Lung microvascular endothelial cell (primary cell): ENCODE measurements at regions not wholly inside any gene's neighbourhood (a gene's known extent, or its start where the extent isn't known, plus 50 kb on each side); places are given as distances from the start of the nearest gene placed in this dataset.
A peak's percentile ranks its signal among the peaks of the same experiment; 100 is the strongest.
"Not testable (repeated sequence)": the region's sequence is repeated elsewhere in the genome, so short reads cannot be mapped to it uniquely, and the experiment has no call there.

Experiments
- DNase-seq, 2 donors: peaks; one replicate each; pipeline versions ENCODE4 v3.0.0 to v3.0.0-alpha.2; 2010; ENCODE audit warnings: low read depth in 2 of 2

- no peak for DNase-seq
Measured at GRCh38 chr10:33070101-33070500, 112.1 kb upstream of the ITGB1 start.

- no peak for DNase-seq
Measured at GRCh38 chr10:33067917-33068316, 109.9 kb upstream of the ITGB1 start.

DNA sequence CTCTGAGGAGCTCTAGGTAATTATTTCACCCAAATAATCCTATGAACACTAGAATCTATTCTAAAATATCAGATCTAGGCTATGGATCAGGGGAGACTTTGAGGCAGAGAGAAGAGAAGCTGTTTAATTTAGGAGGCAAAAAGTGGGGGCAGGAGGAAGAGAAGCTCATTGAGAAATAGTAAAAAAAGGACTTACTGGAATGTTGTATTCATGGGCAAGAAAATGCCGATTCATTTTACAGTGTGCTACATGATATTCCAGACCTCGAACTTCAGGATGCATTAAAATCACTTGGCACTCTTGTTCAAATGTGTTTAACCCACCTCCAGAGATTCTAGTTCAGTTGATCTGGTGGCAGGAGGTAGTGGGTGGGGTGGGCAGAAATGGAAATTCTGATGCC lies 109.5 kb upstream of the ITGB1 start:
- DNase-seq: no peak

DNA sequence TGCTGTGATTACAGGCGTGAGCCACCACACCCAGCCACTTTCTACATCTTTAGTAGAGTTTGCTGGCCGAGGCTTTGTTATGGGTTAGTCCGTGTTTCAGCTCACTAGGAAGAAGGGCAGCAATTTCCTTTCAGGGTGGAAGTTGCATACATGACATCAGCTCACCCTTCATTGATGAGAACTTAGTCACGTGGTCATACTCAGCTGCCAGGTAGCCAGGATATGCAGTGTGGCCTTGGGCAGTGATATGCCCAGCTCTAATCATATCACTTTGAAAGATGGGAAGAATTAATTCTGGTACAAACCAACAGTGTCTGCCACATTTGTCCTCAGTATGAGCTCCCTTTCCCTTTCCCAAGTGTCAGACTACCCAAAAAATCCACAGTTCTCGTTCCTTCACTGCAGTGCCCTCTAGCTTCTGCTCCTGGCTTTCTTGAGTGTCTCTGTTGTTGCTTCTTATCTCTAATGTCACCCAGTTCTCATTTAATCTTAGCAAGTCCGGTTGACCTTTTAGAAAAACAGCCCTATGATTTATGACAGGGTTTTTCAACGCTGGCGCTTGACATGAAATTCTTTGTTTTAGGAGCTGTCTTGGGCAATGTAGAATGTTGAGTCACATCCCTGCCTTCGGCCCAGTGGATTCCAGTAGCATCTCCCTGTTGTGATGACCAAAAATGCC lies 108.7 kb upstream of the ITGB1 start:
- DNase-seq: peak in 1 of 2 donors; percentile 2

- DNase-seq: no peak
Measured at GRCh38 chr10:33065111-33065510, 107.1 kb upstream of the ITGB1 start.

DNA sequence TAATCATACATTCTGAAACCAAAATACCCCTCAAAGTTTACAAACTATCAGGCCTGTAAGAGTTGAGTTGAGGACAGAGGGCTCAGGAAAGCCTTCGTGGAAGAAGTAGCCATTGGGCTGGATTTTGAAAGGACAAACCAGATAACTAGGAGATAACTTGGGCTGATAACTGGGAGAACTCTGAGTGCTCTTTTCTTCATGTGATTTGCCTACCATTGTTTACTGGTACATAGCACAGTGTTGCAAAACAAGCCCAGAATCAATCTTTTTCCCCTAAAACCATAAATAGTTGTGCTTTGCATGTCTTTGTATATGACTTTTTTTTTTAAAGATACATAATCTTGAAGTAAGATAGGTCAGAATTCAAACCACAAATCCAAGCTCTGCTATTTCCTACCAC lies 106.7 kb upstream of the ITGB1 start:
- DNase-seq: no peak

- no peak for DNase-seq
Measured at GRCh38 chr10:33057620-33058019, 99.6 kb upstream of the ITGB1 start.

DNA sequence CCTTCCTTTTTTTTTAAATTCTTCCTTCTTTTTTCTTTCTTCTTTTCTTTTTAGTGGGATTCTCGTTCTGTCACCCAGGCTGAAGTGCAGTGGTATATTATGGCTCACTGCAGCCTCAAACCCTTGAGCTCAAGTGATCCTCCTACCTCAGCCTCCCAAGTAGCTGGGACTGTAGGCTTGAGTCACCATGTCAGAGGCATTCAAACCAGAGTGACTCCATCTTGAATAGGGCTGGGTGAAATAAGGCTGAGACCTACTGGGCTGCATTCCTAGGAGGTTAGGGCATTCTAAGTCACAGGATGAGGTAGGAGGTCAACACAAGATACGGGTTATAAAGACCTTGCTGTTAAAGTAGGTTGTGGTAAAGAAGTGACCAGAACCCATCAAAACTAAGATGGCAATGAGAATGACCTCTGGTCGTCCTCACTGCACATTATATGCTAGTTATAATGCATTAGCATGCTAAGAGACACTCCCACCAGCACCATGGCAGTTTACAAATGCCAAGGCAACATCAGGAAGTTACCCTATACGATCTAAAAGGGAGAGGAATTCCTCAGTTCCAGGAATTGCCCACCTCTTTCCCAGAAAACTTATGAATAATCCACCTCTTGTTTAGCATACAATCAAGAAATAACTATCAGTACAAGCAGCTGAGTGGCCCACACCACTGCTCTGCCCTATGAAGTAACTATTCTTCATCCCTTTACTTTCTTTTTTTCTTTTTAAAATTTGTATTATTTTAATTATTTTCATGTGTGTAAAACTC lies 99.0 kb upstream of the ITGB1 start:
- DNase-seq: no peak

- no peak for DNase-seq
Measured at GRCh38 chr10:33055625-33056024, 97.6 kb upstream of the ITGB1 start.

DNA sequence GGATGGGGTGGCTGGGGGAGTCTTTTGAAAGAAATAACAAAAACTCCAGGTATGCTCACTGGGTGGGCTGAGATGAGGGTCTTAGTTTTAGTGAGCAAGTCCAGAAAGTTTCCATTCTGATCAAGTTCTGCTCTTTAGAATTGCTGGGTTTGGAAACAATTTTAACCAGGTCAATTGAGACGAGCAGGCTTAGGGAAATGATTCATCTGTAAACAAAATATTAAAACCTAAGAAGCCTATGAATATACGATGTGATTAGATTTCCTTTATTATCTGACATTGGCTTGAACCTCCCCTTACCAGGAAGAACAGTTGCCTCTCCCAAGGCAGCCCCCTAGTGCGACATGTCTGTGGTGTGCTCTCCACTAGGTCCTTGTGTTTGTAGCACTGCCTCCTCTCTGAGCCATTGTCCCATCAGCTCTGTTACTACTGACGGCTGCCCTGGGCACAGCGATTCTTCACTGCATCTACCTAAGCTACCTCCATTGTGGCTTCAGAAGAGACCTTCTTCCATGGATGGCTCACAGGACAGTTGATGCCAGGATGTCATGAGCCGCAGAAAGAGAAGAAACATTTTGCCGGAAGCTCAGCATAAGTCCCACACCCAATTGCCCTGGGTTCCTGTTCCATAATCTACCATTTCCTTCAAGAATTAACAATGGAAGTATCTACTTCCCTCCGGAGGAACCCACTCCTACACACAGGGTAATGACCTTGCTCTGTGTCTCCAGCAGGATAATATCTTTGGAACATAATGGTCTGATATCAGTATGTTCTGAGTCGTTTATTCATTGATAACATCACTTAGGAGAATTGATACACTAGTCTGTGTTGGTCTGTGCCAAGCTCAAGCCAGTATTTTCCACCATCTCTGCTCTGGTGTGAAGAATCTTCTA lies 95.1 kb upstream of the ITGB1 start:
- DNase-seq: peak in 1 of 2 donors; percentile 11

GRCh38 chr10:33052263-33052875 lies 94.3 kb upstream of the ITGB1 start:
- no peak for DNase-seq

GRCh38 chr10:33049963-33050920 lies 92.2 kb upstream of the ITGB1 start:
- not testable (repeated sequence) for DNase-seq

DNA sequence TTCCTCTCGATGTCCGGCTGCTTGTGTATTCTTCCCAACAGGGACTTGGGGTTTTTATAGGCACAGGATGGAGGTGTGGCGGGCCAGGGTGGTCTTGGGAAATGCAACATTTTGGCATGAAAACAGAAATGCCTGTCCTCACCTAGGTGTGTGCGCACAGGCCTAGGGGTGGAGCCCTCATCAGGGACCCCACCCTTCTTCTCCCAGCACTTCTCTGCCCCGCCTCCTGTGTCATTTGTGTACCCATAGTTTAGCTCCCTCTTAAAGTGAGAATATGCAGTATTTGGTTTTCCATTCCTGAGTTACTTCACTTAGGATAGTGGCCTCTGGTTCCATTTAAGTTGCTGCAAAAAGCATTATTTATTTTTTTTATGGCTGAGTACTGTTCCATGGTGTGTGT lies 90.2 kb upstream of the ITGB1 start:
- no peak for DNase-seq

GRCh38 chr10:33047655-33048054 lies 89.6 kb upstream of the ITGB1 start:
- no peak for DNase-seq

GRCh38 chr10:33046792-33047191 lies 88.8 kb upstream of the ITGB1 start:
- no peak for DNase-seq

GRCh38 chr10:33045421-33045820 lies 87.4 kb upstream of the ITGB1 start:
- no peak for DNase-seq

DNA sequence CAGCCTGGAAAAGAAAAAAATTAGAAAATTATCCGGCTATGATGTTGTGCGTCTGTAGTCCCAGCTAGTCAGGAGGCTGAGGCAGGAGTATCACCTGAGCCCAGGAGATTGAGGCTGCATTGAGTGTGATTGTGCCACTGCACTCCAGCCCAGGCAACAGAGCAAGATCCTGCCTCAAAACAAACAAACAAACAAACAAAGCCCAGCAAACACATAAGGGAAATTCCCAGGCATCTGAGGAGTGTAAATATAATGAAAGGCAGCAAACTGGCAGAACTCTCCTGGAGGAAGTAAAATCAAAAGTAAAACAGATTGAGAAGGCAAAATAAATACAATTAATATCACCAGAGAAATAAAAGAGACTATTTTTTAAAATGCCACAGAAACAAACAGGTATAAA lies 84.5 kb upstream of the ITGB1 start:
- no peak for DNase-seq

- no peak for DNase-seq
Measured at GRCh38 chr10:33041783-33042437, 83.9 kb upstream of the ITGB1 start.

GRCh38 chr10:33040436-33040835 lies 82.4 kb upstream of the ITGB1 start:
- DNase-seq: no peak

- DNase-seq: no peak
Measured at GRCh38 chr10:33039181-33039580, 81.2 kb upstream of the ITGB1 start.
